Esophagus muscularis mucosa (tissue), 3 donors: ENCODE measurements at regions not wholly inside any gene's neighbourhood (a gene's known extent, or its start where the extent isn't known, plus 50 kb on each side); places are given as distances from the start of the nearest gene placed in this dataset.

ENCODE experiments used
- CTCF ChIP-seq, 3 experiments: fragments of 200-600 bp in 2 of 3; fragments of 450-650 bp in 1 of 3; sonication (generic) in 2 of 3; IDR thresholded peaks; one replicate each; pipeline ENCODE4 v1.5.1; 2017 to 2019; ENCODE audit warnings: antibody characterized with exemption in 3 of 3, mild to moderate bottlenecking in 2 of 3, moderate library complexity in 1 of 3
- POLR2A ChIP-seq: fragments of 450-650 bp; IDR thresholded peaks from one replicate; pipeline ENCODE4 v1.6.1; 2017; ENCODE audit warnings: antibody characterized with exemption, moderate library complexity, mild to moderate bottlenecking, low read depth

- TF ChIP-seq CTCF (IDR thresholded peaks at IDR 0.05), result no peak
- no peak for TF ChIP-seq POLR2A
These were observed 269.4 kb upstream of the ELAC2 start for GRCh38 chr17:13287226-13287625.
